Right cardiac atrium (tissue), 5 donors: ENCODE measurements at regions not wholly inside any gene's neighbourhood (a gene's known extent, or its start where the extent isn't known, plus 50 kb on each side); places are given as distances from the start of the nearest gene placed in this dataset.
"Not testable (repeated sequence)": the region's sequence is repeated elsewhere in the genome, so short reads cannot be mapped to it uniquely, and the experiment has no call there.

ENCODE experiments used
- ATAC-seq, 2 donors: fragments of 200-7000 bp; cut with Tn5 transposase; one replicate each; pipeline versions ENCODE4 v1.8.0 to v1.9.1; 2020; ENCODE audit warnings: moderate library complexity in 2 of 2, mild to moderate bottlenecking in 1 of 2
- DNase-seq, 3 donors: peaks; one replicate each; pipeline ENCODE4 v3.0.0-alpha.2; 2020
- H3K27ac ChIP-seq: one replicate; pipeline ENCODE4 v1.5.1; 2013; ENCODE audit warnings: mild to moderate bottlenecking, low read length, control low read depth, moderate library complexity
- H3K27me3 ChIP-seq: one replicate; pipeline ENCODE4 v1.6.1; 2013; ENCODE audit not compliant: control insufficient read depth, insufficient read depth
- H3K4me1 ChIP-seq: one replicate; pipeline ENCODE4 v1.6.1; 2013; ENCODE audit warnings: low read length; ENCODE audit not compliant: control insufficient read depth, insufficient read depth
- H3K4me3 ChIP-seq: one replicate; pipeline ENCODE4 v1.5.1; 2013; ENCODE audit warnings: low read length, control low read depth
- H3K9me3 ChIP-seq: one replicate; pipeline ENCODE4 v1.6.1; 2013; ENCODE audit warnings: low read length; ENCODE audit not compliant: control insufficient read depth
- WGBS: extraction: QIAGEN DNeasy Blood & Tissue Kit; methylation state at CpG from one replicate; pipeline ENCODE4 v1.1.7; 2013; 5-methylcytosine and 5-hydroxymethylcytosine counted together
- intact Hi-C, 4 donors: fragments of 100-400 bp; cut with DNase I; formaldehyde crosslinking; loops; one replicate each; pipeline versions ENCODE4 v1.11.0 to v1.14.0; 2022 to 2023
- donor health status: healthy with polysubstance abuse.
- donor health status: DM: no; HTN: yes; CAD: no.
- donor health status: DM: no; HTN: no; CAD: no.
- donor health status: DM: no; HTN: yes; CAD: no; lungs with severe emphysema.
- donor health status: DM: yes; HTN: yes; CAD: no.

DNA sequence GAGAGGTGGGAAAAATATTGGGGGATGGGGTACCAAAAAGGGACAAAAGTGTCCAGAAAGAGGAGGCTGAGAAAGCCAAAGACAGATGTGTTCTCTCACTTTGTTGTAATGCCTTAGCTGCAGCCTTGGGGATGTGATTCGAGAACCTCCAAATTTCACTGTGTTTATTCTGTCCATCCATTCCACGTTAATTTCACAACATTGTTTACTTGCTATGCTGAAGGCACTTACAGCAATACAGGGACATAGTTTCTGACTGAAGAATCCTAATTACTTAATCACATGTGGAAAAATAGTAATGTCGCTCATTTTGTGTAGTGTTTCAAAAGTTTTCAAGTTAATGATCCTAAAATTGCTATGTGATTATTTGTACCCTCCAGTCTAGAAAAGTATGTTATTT is 146.2 kb upstream of the SLC38A2 start:
- H3K4me1 ChIP-seq = peaks cover 15% of the 10 kb centered on the region
- DNase-seq (no peak), ATAC-seq (no peak)
- H3K9me3 ChIP-seq = no peaks in the 10 kb centered on the region
- no peak overlapping the region for H3K27ac ChIP-seq
- WGBS = 68% methylated on average over 3 of the region's 3 CpGs
- intact Hi-C loops = no loop called here
- no peak overlapping the region for H3K4me3 ChIP-seq
- no peaks in the 10 kb centered on the region for H3K27me3 ChIP-seq

DNA sequence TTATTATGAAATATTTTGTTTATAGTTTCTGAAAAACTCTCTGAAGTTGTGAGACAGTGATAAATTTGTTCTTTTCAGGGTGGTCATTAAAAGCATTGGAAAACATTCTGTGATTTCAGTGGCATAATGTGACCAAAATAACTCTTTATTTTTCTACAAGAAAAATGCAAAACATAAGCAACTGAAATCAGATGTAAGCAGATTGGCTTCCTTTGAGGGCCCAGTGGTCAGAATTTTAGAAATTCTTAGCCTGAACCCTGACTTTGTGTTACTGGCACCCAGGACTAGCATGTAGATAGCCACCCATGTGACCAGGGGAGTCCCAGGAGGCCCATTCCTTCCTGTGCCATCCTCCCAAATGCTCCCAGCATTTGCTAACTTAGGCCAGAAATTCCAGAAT is 145.6 kb upstream of the SLC38A2 start:
- Histone ChIP-seq H3K27ac (peak overlapping the region; percentile 74), H3K9me3 (no peaks in the 10 kb centered on the region), H3K4me1 (peaks cover 11% of the 10 kb centered on the region), H3K27me3 (no peaks in the 10 kb centered on the region), H3K4me3 (no peak overlapping the region)
- intact Hi-C loops = no loop called here
- ATAC-seq (peak in 1 of 2 donors; percentile 44), DNase-seq (peak in 1 of 3 donors; percentile 65)

- 95% methylated on average over 1 of the region's 1 CpG for WGBS
- no peaks in the 10 kb centered on the region for H3K9me3 ChIP-seq
- intact Hi-C loops = no loop called here
- H3K27ac ChIP-seq = no peak overlapping the region
- no peak overlapping the region for H3K4me3 ChIP-seq
- ATAC-seq = no peak
- peaks cover 11% of the 10 kb centered on the region for H3K4me1 ChIP-seq
- no peak for DNase-seq
- no peaks in the 10 kb centered on the region for H3K27me3 ChIP-seq
These were observed 145.0 kb upstream of the SLC38A2 start for GRCh38 chr12:46517579-46517962.

DNA sequence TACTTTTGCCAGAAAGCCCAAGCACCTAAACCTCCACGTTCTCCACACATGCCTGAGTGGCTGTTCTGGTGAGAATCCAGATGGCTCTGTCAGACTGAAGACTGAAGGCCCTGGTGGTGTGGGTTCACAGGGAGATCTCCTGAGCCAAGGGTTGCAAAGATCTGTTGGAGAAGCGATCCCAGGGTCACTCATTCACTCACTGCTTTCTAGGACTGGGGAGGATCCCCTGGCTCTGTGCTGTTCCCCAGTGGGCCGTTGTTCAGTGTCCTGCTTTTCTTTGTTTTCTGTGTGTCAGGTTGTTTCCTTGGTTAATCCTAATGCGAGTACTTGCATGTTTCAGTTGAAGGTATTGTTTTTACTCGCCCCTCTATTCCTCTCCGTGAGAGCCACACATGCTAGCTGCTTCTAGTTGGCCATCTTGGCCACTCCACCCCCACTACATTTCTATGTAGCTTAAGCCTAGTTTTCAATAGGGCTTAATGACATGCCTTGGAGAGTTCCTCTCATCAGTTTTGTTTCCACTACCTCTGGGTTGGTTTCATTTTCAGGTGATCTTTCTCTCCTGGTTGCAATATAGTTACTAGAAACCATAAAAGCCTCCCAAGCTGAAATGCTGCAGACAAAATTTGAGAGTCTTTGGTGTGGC is 144.5 kb upstream of the SLC38A2 start:
- intact Hi-C loops = no loop called here
- no peaks in the 10 kb centered on the region for H3K9me3 ChIP-seq
- WGBS = 91% methylated on average over 6 of the region's 6 CpGs
- DNase-seq (no peak), ATAC-seq (no peak)
- H3K4me1 ChIP-seq = peaks cover 11% of the 10 kb centered on the region
- no peak overlapping the region for H3K4me3 ChIP-seq
- no peaks in the 10 kb centered on the region for H3K27me3 ChIP-seq
- no peak overlapping the region for H3K27ac ChIP-seq

DNA sequence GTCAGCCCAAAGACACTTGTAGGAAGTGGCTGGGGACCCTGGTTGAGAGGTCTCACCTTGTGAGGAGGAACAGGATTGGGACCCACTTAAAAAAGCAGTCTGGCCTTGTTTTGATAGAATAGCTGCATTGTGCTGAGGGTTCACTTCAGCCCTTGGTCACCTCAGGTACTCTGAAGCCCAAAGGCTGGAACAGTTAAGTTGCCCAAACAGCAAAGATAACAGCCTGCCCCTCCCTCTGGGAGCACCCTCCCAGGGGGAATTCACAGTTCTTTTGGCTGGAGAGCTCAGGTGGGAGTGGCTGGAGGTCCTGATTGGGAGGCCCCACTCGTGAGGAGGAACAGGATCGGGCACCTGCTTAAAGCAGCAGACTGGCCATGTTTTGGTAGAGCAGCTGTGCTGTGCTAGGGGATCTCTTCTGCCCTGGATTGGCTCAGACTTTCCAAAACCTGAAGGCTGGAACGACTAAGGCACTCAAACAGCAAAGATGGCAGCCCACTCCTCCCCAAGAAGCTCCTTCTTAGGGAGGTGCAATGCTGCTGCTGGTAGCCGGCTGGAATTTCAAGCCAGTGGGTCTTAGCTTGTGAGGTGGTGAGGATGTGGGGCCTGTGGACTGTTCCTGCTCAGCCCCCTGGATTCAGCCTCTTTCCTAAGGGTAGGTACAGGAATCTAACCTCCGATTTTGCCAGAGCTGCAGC is 143.8 kb upstream of the SLC38A2 start:
- H3K4me3 ChIP-seq = no peak overlapping the region
- peaks cover 11% of the 10 kb centered on the region for H3K4me1 ChIP-seq
- ATAC-seq (no peak), DNase-seq (no peak)
- intact Hi-C loops = no loop called here
- no peak overlapping the region for H3K27ac ChIP-seq
- H3K9me3 ChIP-seq = no peaks in the 10 kb centered on the region
- H3K27me3 ChIP-seq = no peaks in the 10 kb centered on the region
- 86% methylated on average over 5 of the region's 5 CpGs for WGBS

DNA sequence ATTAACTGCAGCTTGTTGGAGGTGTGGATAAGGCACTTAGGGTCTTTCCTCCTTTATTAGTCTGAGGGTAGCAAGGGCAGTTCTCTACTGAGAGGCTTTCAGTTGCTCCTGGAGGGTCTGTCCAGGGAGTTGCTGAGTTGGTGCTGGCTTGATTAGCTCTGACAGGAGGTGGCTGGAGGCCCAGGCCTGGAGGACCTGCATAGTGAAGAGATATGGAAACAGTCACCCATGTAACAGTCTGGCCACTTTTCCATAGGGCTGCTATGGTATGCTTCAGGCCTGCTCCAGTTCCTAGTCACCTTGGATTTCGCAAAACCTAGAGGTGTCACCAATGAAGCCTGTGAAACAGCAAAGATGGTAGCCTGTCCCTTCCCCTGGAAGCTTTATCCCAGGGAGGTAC is 143.3 kb upstream of the SLC38A2 start:
- DNase-seq = no peak

GRCh38 chr12:46514886-46515285 is 142.3 kb upstream of the SLC38A2 start:
- Histone ChIP-seq H3K4me3 (no peak overlapping the region), H3K27ac (no peak overlapping the region), H3K9me3 (no peaks in the 10 kb centered on the region), H3K4me1 (peaks cover 11% of the 10 kb centered on the region), H3K27me3 (no peaks in the 10 kb centered on the region)
- intact Hi-C loops = no loop called here
- WGBS = 93% methylated on average over 2 of the region's 2 CpGs
- no peak for DNase-seq
- no peak for ATAC-seq

More for the DNA sequence above, 143.3 kb upstream of the SLC38A2 start:
- peaks cover 11% of the 10 kb centered on the region for H3K4me1 ChIP-seq
- no peaks in the 10 kb centered on the region for H3K27me3 ChIP-seq
- H3K4me3 ChIP-seq = no peak overlapping the region
- intact Hi-C loops = no loop called here
- H3K27ac ChIP-seq = no peak overlapping the region
- ATAC-seq = peak in 1 of 2 donors; percentile 48
- no peaks in the 10 kb centered on the region for H3K9me3 ChIP-seq
- 90% methylated on average over 1 of the region's 1 CpG for WGBS

DNA sequence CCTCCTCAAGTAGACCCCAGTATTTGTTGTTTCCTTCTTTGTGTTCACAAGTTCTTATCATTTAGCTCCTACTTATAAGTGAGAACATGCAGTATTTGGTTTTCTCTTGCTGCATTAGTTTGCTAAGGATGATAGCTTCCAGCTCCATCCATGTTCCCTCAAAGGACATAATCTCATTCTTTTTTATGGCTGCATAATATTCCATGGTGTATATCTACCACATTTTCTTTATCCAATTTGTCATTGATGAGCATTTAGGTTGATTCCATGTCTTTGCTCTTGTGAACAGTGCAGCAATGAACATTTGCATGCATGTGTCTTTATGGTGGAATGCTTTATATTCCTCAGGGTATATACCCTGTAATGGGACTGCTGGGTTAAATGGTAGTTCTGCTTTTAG is 137.7 kb upstream of the SLC38A2 start:
- H3K27me3 ChIP-seq, H3K4me1 ChIP-seq: not testable (repeated sequence)

DNA sequence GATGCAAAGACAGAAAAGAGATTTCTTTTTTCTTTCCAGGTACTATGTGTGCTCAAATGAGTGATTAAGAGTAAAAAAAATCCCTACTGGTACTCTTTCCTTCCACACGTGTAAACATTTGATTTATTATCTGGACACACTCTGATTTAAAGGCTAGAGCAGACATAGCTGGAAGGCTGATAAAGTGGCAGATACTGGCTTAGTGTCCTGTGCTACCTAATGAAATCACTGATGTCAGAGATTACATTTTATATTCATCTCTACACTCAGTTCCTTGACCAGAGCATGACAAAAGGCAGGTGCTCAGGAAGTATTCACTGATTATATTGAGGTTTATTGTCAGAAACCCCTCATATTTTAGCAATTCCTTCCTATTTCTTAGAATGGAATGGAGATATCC is 136.6 kb upstream of the SLC38A2 start:
- Histone ChIP-seq H3K4me3 (no peak overlapping the region), H3K9me3 (peaks cover 3% of the 10 kb centered on the region), H3K27me3 (no peaks in the 10 kb centered on the region), H3K27ac (no peak overlapping the region), H3K4me1 (no peaks in the 10 kb centered on the region)
- ATAC-seq = no peak
- DNase-seq = no peak
- WGBS = 46% methylated on average over 1 of the region's 1 CpG
- intact Hi-C loops = no loop called here

More for the DNA sequence above, 137.7 kb upstream of the SLC38A2 start:
- H3K4me3 ChIP-seq, H3K27ac ChIP-seq, ATAC-seq, H3K9me3 ChIP-seq, intact Hi-C loops, DNase-seq: not testable (repeated sequence)

GRCh38 chr12:46508651-46509050 is 136.1 kb upstream of the SLC38A2 start:
- Histone ChIP-seq H3K27ac (no peak overlapping the region), H3K4me1 (no peaks in the 10 kb centered on the region), H3K4me3 (no peak overlapping the region), H3K27me3 (no peaks in the 10 kb centered on the region), H3K9me3 (peaks cover 3% of the 10 kb centered on the region)
- WGBS = 93% methylated on average over 6 of the region's 6 CpGs
- DNase-seq (no peak), ATAC-seq (no peak)
- intact Hi-C loops = no loop called here

GRCh38 chr12:46507766-46508165 is 135.2 kb upstream of the SLC38A2 start:
- intact Hi-C loops = no loop called here
- no peaks in the 10 kb centered on the region for H3K4me1 ChIP-seq
- no peak overlapping the region for H3K4me3 ChIP-seq
- H3K9me3 ChIP-seq = peaks cover 3% of the 10 kb centered on the region
- no peak for DNase-seq
- H3K27me3 ChIP-seq = no peaks in the 10 kb centered on the region
- no peak for ATAC-seq
- no peak overlapping the region for H3K27ac ChIP-seq

GRCh38 chr12:46506961-46507360 is 134.4 kb upstream of the SLC38A2 start:
- H3K4me1 ChIP-seq = no peaks in the 10 kb centered on the region
- DNase-seq (no peak), ATAC-seq (no peak)
- intact Hi-C loops = no loop called here
- no peak overlapping the region for H3K4me3 ChIP-seq
- H3K9me3 ChIP-seq = peaks cover 3% of the 10 kb centered on the region
- no peaks in the 10 kb centered on the region for H3K27me3 ChIP-seq
- 82% methylated on average over 1 of the region's 1 CpG for WGBS
- no peak overlapping the region for H3K27ac ChIP-seq
